ENCODE measurements at regions not wholly inside any gene's neighbourhood (a gene's known extent, or its start where the extent isn't known, plus 50 kb on each side); places are given as distances from the start of the nearest gene placed in this dataset.

DNA sequence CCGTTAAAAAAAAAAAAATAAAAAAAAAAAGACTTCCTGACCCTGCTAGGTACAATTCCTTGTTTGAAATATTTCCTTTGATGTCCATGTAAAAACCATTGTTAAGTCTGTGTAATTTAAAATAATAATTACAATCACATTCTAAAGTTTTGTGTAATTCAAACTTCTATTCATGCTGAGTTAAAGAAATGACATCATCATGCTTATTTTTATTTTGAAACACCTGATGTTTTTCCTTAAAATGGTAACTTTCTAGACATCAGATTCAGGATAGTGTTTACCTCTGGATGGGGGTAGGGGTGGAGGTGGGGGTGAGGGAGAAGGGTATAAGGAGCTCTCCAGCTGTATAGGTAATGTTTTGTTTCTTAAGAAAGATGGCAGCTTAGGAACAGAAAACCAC is 92.8 kb downstream of the ADCYAP1 start:
- 91% methylated on average over 1 of the region's 1 CpG for WGBS
- H3K9ac ChIP-seq (ENCODE audit: low read depth in 1 of 2, low read length in 2 of 2) = no peak overlapping the region
- TF ChIP-seq NR2F2 (IDR thresholded peaks at IDR 0.05) (no peak), SP1 (IDR thresholded peaks at IDR 0.05) (no peak), RAD21 (IDR thresholded peaks at IDR 0.05) (no peak), FOXA2 (IDR thresholded peaks at IDR 0.05) (no peak), TAF1 (conservative IDR thresholded peaks at IDR 0.05) (no peak), EGR1 (IDR thresholded peaks at IDR 0.05; ENCODE audit: low read depth in 2 of 2) (no peak), FOXA1 (IDR thresholded peaks at IDR 0.05) (no peak), YY1 (IDR thresholded peaks at IDR 0.05) (no peak), HNF4G (IDR thresholded peaks at IDR 0.05) (no peak), HNF4A (conservative IDR thresholded peaks at IDR 0.05) (no peak), GABPA (IDR thresholded peaks at IDR 0.05 in 1 of 2, conservative IDR thresholded peaks at IDR 0.05 in 1 of 2) (no peak), JUND (IDR thresholded peaks at IDR 0.05) (no peak)
- TF ChIP-seq, protein P1, sequence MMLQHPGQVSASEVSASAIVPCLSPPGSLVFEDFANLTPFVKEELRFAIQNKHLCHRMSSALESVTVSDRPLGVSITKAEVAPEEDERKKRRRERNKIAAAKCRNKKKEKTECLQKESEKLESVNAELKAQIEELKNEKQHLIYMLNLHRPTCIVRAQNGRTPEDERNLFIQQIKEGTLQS (IDR thresholded peaks at IDR 0.05) = no peak
- TF ChIP-seq, protein P2, sequence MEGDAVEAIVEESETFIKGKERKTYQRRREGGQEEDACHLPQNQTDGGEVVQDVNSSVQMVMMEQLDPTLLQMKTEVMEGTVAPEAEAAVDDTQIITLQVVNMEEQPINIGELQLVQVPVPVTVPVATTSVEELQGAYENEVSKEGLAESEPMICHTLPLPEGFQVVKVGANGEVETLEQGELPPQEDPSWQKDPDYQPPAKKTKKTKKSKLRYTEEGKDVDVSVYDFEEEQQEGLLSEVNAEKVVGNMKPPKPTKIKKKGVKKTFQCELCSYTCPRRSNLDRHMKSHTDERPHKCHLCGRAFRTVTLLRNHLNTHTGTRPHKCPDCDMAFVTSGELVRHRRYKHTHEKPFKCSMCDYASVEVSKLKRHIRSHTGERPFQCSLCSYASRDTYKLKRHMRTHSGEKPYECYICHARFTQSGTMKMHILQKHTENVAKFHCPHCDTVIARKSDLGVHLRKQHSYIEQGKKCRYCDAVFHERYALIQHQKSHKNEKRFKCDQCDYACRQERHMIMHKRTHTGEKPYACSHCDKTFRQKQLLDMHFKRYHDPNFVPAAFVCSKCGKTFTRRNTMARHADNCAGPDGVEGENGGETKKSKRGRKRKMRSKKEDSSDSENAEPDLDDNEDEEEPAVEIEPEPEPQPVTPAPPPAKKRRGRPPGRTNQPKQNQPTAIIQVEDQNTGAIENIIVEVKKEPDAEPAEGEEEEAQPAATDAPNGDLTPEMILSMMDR (IDR thresholded peaks at IDR 0.05; ENCODE audit: low read depth, low read length, missing input control) = no peak
- TF ChIP-seq, protein P3, sequence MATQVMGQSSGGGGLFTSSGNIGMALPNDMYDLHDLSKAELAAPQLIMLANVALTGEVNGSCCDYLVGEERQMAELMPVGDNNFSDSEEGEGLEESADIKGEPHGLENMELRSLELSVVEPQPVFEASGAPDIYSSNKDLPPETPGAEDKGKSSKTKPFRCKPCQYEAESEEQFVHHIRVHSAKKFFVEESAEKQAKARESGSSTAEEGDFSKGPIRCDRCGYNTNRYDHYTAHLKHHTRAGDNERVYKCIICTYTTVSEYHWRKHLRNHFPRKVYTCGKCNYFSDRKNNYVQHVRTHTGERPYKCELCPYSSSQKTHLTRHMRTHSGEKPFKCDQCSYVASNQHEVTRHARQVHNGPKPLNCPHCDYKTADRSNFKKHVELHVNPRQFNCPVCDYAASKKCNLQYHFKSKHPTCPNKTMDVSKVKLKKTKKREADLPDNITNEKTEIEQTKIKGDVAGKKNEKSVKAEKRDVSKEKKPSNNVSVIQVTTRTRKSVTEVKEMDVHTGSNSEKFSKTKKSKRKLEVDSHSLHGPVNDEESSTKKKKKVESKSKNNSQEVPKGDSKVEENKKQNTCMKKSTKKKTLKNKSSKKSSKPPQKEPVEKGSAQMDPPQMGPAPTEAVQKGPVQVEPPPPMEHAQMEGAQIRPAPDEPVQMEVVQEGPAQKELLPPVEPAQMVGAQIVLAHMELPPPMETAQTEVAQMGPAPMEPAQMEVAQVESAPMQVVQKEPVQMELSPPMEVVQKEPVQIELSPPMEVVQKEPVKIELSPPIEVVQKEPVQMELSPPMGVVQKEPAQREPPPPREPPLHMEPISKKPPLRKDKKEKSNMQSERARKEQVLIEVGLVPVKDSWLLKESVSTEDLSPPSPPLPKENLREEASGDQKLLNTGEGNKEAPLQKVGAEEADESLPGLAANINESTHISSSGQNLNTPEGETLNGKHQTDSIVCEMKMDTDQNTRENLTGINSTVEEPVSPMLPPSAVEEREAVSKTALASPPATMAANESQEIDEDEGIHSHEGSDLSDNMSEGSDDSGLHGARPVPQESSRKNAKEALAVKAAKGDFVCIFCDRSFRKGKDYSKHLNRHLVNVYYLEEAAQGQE (IDR thresholded peaks at IDR 0.05) = no peak
- TF ChIP-seq, protein P4, sequence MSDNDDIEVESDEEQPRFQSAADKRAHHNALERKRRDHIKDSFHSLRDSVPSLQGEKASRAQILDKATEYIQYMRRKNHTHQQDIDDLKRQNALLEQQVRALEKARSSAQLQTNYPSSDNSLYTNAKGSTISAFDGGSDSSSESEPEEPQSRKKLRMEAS (IDR thresholded peaks at IDR 0.05) = no peak
- no peak overlapping the region for H3K27ac ChIP-seq (ENCODE audit: low read depth in 1 of 2, low read length in 2 of 2)
- H3K4me3 ChIP-seq (ENCODE audit: low read depth in 1 of 3, low read length in 3 of 3) = no peak overlapping the region
- no peaks in the 10 kb centered on the region for H3K27me3 ChIP-seq (ENCODE audit: control insufficient read depth in 4 of 4, insufficient read depth in 4 of 4, low read length in 3 of 4)
- H3K9me3 ChIP-seq (ENCODE audit: control insufficient read depth in 4 of 4, low read length in 3 of 4) = no peaks in the 10 kb centered on the region
- no peak for DNase-seq (ENCODE audit: low spot score)
- no peaks in the 10 kb centered on the region for H3K36me3 ChIP-seq (ENCODE audit: control insufficient read depth in 4 of 4, insufficient read depth in 3 of 4, low read depth in 1 of 4, low read length in 3 of 4)
- no peaks in the 10 kb centered on the region for H3K4me1 ChIP-seq (ENCODE audit: control insufficient read depth in 4 of 4, insufficient read depth in 4 of 4, low read length in 3 of 4)

DNA sequence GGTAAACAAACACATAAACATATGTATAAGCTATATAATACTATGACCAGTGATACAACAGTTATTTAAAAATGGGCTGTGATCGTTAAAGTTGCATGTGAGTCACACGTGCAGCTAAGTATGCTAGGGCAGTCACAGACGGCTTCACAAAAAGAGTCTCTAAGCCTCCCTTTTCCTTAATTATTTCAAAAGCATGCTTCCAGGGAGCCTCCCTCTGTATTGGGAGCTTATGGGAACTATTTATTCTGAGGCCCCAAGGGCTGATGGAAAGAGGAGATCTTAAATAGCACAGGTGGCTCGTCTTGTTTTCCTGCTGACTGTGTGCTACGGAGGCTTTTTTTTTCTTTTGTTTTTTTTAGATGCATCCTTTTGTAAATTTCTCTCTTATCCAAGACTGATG is 94.3 kb downstream of the ADCYAP1 start:
- Histone ChIP-seq H3K36me3 (ENCODE audit: control insufficient read depth in 4 of 4, insufficient read depth in 3 of 4, low read depth in 1 of 4, low read length in 3 of 4) (no peaks in the 10 kb centered on the region), H3K27me3 (ENCODE audit: control insufficient read depth in 4 of 4, insufficient read depth in 4 of 4, low read length in 3 of 4) (no peaks in the 10 kb centered on the region), H3K9me3 (ENCODE audit: control insufficient read depth in 4 of 4, low read length in 3 of 4) (no peaks in the 10 kb centered on the region), H3K4me3 (ENCODE audit: low read depth in 1 of 3, low read length in 3 of 3) (no peak overlapping the region), H3K9ac (ENCODE audit: low read depth in 1 of 2, low read length in 2 of 2) (no peak overlapping the region), H3K27ac (ENCODE audit: low read depth in 1 of 2, low read length in 2 of 2) (no peak overlapping the region), H3K4me1 (ENCODE audit: control insufficient read depth in 4 of 4, insufficient read depth in 4 of 4, low read length in 3 of 4) (no peaks in the 10 kb centered on the region)
- DNase-seq (ENCODE audit: low spot score) = no peak
- TF ChIP-seq FOXA1 (IDR thresholded peaks at IDR 0.05) = no peak
- TF ChIP-seq RAD21 (IDR thresholded peaks at IDR 0.05) = no peak
- TF ChIP-seq HNF4A (conservative IDR thresholded peaks at IDR 0.05) = no peak
- 65% methylated on average over 5 of the region's 5 CpGs for WGBS
